GM18502 (cell line): ENCODE measurements at regions not wholly inside any gene's neighbourhood (a gene's known extent, or its start where the extent isn't known, plus 50 kb on each side); places are given as distances from the start of the nearest gene placed in this dataset.

Source experiments
- ATAC-seq: cut with Tn5 transposase; IDR thresholded peaks from one replicate; pipeline ENCODE4 v1.9.1; 2021; ENCODE audit warnings: mild to moderate bottlenecking; ENCODE audit not compliant: unreplicated experiment, poor library complexity

DNA sequence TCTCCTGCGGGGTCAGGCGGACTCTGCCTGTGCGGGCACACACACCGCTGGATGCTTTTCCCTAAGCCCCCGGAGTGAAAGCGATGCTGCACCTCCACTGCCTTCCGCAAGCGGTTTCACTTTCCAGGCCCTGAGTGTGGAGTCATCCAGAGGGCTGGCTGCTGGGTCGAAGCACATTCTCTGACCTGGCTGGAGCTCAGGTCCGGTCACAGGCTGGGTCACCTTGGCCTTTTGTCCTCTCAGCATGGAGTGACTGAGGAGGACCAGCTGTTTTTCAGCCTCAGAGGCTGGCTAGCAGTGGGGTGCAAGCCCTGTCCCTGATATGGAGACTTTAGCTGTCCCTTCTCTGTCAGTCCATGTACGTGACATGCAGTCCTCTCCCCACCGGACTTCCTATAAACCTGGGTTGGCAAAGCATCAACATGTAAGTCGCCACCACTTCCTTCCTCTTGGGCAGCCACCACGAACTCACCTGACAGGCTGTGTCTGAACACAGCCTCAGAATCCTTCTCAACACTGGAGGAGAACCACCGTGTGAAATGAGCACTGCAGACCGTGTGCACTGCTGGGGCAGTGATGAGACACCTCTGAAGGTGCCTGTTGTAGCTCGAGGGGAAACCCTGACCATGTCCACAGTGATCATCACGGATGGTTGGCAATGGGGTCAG is 51.3 kb downstream of the GADD45G start:
- ATAC-seq = no peak

DNA sequence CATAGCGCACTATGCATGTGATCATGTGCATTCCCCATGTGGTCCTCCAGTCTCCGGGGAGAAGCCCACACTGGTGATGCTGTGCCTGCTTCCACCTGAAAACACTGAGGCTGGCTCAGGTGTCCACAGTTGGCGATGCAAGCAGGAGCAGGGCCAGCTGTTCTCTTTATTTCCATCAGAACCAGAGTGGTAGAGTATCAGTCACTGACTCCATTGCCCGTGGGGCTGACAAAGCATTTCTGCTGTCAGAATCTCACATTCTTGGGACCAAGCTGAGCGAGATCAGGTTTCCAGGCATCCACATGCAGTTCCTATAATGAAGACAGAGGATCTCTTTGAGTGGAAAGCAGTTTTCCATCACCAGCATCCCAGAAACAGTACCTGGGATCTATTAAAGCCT is 52.5 kb downstream of the GADD45G start:
- ATAC-seq = no peak

DNA sequence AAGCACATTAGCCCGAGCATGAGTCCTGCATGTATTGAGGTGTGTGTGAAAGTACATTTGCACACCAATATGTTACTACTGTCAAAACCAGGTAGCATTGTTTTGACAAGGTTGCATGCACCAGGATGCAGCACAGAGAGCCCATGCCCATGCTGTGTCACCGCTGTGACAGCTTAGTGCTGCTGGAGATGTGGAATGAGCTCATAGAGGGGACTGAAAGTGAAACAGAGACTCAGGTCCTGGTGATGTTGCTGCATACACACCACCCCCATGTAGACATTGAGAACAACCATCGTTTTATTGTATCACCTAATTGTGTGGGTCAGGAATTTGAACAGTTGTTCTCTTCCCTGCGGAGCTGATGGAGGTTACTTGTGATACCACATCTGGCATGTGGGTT is 53.0 kb downstream of the GADD45G start:
- ATAC-seq = peak; percentile 57

DNA sequence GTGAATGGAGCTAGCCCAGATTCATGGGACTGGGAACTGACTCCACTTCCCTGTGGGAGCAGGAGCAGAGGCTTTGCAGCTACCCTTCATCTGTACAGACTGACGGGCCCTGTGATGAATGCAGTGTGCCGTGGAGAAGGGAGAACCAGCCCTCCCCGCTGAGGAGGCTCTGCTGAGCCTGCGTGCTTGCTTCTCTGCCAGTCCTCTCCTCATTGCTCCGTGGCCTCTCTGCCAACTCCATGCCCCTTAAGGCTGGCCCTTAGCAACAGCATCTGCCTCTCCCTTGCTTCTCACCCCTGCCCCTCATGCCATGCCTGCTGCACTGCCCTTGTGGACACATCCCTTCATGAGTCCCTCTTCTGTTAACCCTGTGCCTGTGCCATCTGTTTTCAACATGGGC is 53.6 kb downstream of the GADD45G start:
- no peak for ATAC-seq

DNA sequence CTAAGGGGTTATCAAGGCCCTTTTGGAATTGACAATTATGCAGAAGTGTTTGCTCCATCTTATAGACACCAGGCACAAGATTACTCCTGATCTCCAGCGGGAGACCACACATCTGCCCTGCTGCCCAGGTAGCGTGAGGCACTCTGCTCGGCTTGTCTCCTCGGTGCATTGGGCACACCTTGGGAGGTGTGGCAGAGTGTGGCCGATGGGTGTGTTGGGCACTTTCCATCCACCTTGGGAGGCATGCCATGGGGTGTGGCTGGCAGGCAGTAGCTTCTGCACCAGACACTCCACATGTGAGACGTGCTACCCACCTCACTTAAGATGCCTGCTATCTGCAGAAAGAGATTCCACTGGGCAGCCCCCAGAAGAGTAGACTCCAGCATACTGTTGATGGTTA is 54.1 kb downstream of the GADD45G start:
- no peak for ATAC-seq

DNA sequence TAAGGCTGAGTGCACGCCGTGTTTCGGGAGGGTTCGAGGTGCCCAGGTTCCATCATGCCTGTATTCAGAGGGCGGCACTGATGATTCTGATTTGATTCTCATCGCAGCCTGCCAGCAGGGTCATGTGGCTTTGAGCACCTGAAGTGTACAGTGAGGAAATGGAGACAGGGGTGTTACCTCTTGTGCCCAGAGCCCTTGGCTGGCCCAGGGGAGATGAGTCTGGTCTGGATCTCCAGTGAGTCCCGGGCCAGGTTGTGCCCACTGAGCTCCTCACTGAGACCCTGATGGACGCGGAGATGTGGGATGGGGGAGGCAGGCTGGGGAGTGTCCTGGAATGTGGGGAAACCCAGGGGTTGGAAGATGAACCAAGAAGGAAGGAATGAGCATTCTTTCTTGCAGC is 54.7 kb downstream of the GADD45G start:
- no peak for ATAC-seq

DNA sequence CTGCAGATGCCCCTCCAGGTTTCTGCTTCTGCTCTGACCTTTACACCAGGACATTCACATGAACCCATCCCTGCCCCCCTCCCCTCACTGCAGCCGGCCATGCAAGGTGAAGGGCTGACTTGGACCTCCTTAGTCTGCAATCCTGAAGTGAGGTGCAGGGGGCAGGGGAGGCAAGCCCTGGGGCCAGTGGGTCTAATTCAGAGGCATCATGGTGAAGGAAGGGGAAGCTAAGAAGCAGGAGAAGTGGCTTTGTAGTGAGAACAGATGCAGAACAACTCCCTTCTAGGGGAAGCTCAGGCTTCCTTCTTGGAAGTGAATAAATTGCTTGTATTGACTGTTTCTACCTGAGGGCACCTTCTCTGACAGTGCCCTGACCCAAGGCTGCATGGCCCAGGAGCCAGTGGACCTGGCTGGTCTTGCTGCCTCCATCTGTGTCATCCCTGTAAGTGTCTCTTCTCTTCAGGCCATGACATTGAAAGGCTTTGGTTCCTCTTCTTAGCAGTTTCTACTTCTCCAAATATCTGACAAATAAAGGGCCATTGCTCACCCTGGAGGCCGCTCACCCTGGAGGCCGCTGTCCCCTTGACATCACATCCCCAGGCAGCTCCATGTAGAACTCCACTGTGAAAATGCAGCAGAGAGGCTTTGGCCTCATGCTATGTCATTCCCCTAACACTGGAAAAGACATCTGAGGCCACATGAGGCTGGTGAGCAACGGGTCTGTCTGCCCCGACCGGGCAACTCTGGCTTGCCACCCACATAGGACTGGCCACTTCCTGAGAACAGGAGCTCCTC is 55.3 kb downstream of the GADD45G start:
- ATAC-seq = no peak

DNA sequence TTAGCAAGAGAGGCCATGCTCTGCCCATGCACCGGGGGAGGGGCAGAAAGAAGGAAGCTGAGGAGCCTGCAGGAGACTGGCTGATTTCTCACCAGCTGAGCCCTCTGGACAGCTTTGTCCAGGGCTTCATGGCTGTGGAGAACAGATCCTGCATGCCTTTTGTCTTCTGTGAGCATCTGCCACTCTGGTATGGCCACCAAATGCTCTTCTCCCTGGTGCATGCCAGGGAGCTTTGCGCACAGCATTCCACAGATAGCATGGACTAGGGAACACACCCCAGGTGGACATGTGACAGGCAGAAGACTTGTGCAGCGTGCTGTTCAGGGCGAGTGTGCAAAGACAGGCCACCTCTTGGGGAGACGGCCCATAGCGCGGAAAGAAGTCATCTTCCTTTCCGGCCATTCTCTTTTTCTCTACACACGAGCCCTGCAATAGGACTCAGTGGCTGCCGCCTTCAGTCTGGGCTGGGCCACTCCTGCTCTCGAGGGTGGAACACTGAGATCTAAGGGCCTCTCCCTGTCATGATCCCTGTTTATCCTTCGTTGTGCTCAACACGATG is 56.7 kb downstream of the GADD45G start:
- no peak for ATAC-seq

DNA sequence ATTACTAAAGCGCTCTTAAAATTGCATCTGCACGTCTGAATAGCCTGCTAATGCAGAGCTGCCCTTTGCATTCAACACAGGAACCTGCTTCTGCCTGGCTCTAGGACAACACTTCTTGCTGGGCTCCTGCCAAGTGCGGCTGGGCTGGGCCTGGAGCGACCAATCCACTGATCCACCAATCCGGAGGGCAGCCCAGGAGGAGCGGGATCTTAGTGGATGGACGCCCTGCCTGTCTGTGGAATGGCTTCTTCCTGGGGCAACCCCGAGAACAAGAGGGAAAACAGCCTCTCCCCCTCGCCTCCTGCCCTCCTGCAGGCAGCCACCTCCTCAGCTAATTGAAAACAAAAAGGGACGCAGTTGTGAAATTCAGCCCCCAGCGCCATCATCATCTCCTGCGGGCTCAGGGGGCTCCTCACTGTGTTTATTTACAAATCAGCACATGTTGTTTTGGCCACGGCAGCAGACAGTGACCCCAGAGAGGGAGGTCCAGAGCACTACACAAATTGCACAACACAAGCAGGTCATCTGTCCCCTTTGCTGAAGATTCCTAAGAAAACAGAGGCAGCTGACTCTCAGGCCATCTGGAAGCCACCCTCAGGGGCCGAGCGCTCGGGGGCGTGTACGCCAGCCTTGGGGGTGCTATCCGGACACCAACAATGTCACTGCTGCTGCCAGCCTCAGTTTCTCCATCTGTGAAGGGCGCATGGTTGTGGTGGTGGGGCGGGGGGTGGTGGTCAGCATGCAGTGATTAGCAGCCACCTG is 57.3 kb downstream of the GADD45G start:
- no peak for ATAC-seq

DNA sequence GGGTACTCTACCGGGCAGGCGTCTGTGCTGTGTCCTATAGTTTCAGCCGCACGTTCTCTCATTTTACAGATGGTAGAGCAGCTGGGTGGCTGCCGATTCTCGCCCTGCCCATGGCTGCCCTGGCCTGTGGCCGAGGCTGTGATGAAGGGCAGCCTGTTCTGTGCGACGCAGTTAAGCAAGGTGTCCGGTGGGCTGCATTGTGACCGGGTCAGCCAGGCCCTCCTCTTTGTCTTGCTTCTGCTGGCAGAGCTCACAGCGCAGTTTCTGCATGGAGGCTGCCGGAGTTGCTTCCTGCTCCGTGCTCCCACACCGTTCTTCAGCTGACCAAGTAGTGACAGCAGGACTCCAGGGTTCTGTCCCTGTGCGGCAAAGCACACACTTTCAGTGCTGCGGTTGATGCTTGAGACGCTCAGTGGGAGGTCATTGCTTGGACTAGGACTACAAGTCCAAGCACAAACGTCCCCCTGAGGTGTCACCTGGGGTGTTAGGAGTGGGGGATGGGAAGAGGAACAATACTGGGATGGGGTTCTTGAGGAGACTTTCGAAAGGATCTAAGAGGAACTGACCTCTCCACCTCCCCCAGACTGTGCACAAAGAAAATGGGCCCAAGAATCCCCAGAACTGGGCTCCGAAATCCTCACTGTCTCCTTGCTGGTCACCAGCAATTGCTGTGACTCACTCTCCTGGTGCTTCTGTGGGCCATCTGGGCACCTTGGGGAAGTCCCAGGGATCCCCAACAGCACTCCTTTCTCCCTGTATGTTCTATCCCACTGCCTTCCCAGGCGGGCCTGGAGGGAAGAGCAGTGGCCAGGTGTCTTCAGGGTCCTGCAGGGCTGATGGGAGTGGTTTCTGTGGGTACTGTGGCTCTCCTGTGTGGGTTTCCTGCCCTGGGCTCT is 58.2 kb downstream of the GADD45G start:
- no peak for ATAC-seq

DNA sequence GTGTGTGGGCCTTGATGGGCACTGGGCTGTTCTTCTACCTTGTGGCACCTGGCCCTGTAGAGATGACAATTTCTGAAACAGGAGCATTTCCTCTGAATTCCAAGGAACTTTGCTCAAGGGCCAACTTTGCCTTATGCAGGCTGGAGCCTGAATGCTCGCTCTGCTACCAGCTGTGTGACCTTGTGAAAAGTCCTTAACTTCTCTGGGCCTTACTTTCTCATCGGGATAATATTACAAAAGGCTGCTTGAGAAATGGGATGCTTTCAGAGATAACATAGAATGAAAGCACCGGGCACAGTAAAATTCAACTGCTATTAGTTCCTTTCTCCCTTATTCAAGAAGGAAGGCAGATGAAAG is 58.8 kb downstream of the GADD45G start:
- no peak for ATAC-seq

DNA sequence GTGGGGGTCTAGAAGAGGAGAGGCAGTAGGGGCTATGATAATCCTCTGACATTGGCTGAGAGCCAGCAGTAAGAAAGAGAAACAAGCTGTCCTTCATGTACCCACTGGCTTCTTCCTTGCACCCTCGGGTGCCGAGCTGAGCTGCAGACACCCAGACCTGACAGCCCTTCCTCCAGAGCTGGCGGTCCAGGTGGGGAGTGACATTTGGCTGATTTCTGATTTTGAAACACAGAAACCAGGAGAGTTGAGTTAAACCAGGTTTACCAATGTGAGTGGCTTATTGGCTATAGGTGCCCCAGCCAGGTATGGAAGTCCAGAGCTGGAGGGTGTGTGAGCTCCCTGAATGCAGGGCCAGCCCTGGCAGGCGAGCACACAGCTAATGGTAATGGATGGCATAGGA is 59.2 kb downstream of the GADD45G start:
- no peak for ATAC-seq

DNA sequence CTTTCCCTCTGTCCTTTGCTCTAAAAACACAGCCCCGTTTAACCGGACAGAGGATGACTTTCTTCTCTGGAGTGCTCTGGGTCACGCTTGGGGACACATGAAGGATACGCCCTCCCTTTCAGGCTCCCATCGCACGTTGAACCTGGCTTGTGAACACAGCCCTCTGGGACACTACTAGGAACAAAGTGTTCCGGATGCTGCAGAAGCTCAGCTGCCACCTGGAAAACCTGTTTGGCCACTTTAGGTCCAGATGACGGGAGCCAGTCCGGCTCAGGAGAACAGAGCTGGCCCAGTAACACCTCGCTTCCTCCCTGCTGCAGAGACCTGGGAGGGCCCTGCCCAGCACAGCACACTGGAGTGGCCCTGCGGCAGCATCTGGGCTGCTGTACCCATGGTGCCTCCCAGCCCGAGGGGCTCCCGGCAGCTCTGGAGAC is 60.1 kb downstream of the GADD45G start:
- no peak for ATAC-seq

DNA sequence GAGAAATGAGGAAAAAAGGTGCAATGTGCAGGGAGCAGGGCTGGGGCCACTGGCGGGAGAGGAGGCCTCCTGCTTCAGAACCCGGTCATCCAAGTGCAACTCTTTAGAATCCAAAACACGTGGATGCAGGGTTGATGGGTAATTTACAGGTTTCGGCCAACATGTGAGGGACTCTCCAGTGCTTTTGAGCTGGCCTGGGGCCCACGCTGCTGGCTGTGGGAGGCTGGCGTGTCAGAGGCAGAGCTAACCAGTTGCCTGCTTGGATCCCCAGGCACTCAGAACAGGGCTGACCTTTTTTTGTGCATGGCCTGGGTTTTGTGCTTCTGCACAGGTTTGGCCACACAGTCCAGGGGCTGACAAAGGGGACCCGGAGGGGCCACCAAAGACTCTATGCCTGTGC is 61.6 kb downstream of the GADD45G start:
- ATAC-seq = no peak

DNA sequence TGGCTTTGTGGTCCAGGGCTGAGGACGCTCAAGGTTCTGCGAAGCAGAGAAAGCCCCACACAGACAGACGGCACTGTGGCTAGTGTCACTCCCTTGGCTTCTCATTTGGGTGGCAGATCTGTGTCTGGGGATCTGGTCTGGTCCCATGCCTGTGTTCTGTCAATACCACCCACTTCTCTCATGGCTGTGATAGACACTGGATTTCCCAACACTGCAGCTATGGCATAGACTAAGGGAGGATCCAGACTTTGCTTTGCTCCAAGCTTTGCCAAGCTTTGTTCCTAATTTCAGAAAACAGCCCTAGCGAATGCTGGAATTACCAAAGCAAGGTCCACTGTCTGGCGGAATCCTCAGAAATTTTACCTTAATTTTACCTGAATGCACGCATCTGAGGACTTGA is 62.1 kb downstream of the GADD45G start:
- no peak for ATAC-seq

DNA sequence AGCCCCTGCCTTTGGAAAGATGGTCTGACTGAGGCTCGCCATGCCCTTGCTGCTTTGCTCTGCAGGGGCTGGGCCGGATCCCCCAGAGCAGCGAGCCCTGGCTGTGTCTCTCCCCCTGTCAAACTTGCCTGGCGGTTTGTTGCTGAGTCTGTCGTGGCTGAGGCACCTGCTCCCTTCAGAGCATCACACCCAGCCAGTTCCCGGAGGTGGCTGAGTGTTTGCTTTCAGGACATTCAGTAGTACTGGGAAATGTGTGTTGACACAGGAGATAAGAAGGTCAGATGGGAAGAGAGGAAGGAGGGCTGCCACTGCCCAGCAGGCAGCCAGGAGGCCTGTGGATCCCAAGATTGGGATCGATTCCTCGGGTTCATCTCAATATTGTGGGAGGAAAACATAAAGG is 62.9 kb downstream of the GADD45G start:
- no peak for ATAC-seq

DNA sequence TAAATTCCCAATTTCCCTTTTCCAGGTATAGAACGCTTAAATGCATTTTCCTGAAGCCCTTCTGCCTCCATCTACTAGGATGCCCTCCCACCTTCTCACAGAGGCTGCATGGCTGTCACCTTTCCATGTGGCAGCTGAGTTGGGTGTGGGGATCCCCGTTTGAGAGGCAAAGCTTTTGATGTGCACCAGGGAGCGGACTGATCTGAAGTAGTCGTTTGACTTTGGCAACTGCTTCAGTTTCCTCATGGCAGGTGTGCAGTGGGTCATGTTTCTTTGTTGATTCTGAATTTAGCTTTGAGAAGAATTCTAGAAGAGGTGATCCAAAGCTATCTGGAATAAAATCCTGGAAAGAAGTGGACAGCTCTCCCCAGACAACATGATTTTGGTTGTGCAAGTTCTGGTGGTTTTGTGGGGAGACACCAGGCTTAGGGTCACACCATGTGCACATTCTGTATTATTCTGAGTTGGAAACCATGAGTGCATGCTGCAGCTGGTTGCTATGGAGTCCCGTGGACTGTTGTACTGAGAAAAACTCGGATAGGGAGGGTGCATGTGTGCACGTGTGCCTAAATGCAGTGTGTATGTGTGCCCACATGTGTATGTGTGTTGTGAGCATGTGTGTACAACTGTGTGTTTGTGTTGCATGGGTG is 63.5 kb downstream of the GADD45G start:
- ATAC-seq = no peak

DNA sequence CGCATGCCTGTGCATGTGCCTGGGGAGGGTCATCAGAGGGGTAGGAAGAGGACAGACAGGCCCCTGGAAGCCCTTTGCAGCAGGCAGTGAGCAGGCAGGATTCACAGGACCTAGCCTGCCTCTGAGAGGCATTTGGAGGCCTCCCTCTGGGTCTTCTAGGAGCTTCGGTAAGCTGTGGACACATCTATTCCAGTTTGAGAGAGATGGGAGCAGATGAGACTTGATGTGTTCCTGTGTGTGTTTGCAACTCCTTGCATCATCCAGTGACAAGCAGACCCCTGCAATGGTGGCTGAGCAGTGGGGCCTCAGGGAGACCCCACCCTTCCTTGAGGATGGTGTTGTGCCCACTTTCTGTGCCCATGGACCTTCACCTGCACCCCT is 64.0 kb downstream of the GADD45G start:
- ATAC-seq = no peak

DNA sequence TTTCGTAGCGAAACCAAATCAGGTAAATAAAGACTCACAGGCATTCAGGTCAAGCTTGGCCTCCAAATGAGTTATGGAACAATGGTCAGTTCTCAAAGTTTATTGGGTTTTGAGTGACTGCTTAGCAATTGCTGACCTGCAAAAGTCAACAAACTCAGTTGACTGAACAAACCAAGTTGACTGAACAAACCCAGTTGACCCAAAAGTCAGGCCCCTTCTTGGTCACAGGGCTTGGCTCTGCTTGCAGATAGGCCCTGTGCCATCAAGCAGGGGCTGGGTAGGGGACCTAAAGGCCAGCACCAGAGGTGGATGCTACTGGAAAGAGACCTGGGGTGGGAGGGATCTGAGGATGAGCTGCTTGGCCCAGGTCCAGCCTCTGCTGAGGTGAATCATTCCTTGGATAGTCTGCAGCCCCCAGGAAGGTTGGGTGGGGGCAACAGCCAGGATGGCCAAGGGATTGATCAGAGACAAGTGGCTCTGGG is 64.6 kb downstream of the GADD45G start:
- no peak for ATAC-seq

DNA sequence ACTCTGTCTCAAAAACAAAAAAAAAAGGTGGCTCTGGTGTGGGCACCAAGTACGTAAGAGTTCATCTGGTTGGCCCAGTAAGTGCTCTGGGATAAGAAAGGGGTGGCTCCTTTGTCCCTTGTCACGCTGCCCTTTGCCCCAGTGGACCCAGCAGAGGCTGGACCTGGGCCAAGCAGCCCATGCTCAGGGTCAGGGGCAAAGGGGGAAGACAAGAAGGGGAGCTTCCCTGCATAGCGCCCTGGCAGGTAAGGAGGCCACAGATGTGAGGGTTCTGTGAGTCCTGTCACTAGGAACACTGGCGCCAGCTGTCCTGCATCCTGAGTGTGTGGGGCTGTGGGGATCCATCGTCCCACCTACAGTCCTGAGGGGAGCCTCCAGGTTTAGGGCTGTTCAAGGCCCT is 65.3 kb downstream of the GADD45G start:
- ATAC-seq = no peak
